ENCODE measurements at regions not wholly inside any gene's neighbourhood (a gene's known extent, or its start where the extent isn't known, plus 50 kb on each side); places are given as distances from the start of the nearest gene placed in this dataset.

GRCh38 chr7:115153769-115154477, 232.0 kb downstream of the MDFIC start:
- TF ChIP-seq CTCF (IDR thresholded peaks at IDR 0.05) (no peak), POLR2A (IDR thresholded peaks at IDR 0.05) (no peak)

Measured in heart left ventricle (tissue), 13 donors.